GM04504 (cell line): ENCODE measurements at regions not wholly inside any gene's neighbourhood (a gene's known extent, or its start where the extent isn't known, plus 50 kb on each side); places are given as distances from the start of the nearest gene placed in this dataset.

Experiments used
- DNase-seq: peaks from one replicate; pipeline ENCODE4 v3.0.0-alpha.2; 2012; ENCODE audit warnings: low read depth

GRCh38 chr4:157880761-157881160, 292.1 kb downstream of the GASK1B start:
- DNase-seq = no peak

- DNase-seq = no peak
These were observed 318.0 kb downstream of the GASK1B start for GRCh38 chr4:157854819-157855218.

GRCh38 chr4:157840648-157841047, 332.2 kb downstream of the GASK1B start:
- no peak for DNase-seq

- no peak for DNase-seq
These were observed 332.8 kb downstream of the GASK1B start for GRCh38 chr4:157840034-157840433.

GRCh38 chr4:157838366-157838765, 334.5 kb downstream of the GASK1B start:
- no peak for DNase-seq

GRCh38 chr4:157837071-157837703, 335.6 kb downstream of the GASK1B start:
- no peak for DNase-seq

- DNase-seq = no peak
These were observed 340.2 kb downstream of the GASK1B start for GRCh38 chr4:157832596-157832995.

- no peak for DNase-seq
These were observed 348.8 kb downstream of the GASK1B start for GRCh38 chr4:157824021-157824420.

- no peak for DNase-seq
These were observed 351.0 kb downstream of the GASK1B start for GRCh38 chr4:157821814-157822213.

GRCh38 chr4:157819693-157820464, 352.9 kb downstream of the GASK1B start:
- no peak for DNase-seq

- no peak for DNase-seq
These were observed 353.7 kb downstream of the GASK1B start for GRCh38 chr4:157818946-157819692.

- DNase-seq = no peak
These were observed 362.6 kb downstream of the GASK1B start for GRCh38 chr4:157810137-157810774.

GRCh38 chr4:157808796-157809383, 363.9 kb downstream of the GASK1B start:
- DNase-seq = no peak

GRCh38 chr4:157806184-157806583, 366.6 kb downstream of the GASK1B start:
- no peak for DNase-seq

- no peak for DNase-seq
These were observed 367.8 kb downstream of the GASK1B start for GRCh38 chr4:157804986-157805385.

GRCh38 chr4:157803845-157804521, 368.8 kb downstream of the GASK1B start:
- DNase-seq = no peak

GRCh38 chr4:157803421-157803820, 369.4 kb downstream of the GASK1B start:
- no peak for DNase-seq

GRCh38 chr4:157795495-157795894, 377.3 kb downstream of the GASK1B start:
- no peak for DNase-seq

- no peak for DNase-seq
These were observed 380.1 kb downstream of the GASK1B start for GRCh38 chr4:157792716-157793115.

- DNase-seq = no peak
These were observed 381.6 kb downstream of the GASK1B start for GRCh38 chr4:157791236-157791635.

GRCh38 chr4:157787618-157788017, 385.2 kb downstream of the GASK1B start:
- DNase-seq = no peak

- DNase-seq = no peak
These were observed 391.5 kb downstream of the GASK1B start for GRCh38 chr4:157781361-157781760.
